HL-60 (cell line): ENCODE measurements at regions not wholly inside any gene's neighbourhood (a gene's known extent, or its start where the extent isn't known, plus 50 kb on each side); places are given as distances from the start of the nearest gene placed in this dataset.

ENCODE experiments used
- GABPA ChIP-seq: IDR thresholded peaks from 2 replicates; pipeline ENCODE4 v1.6.1; 2012; ENCODE audit warnings: low read depth
- POLR2AphosphoS5 ChIP-seq: IDR thresholded peaks from 2 replicates; pipeline ENCODE4 v1.6.1; 2012; ENCODE audit warnings: low read depth
- TF ChIP-seq, protein P1 (sequence below): IDR thresholded peaks from one replicate; pipeline ENCODE4 v1.5.1; 2011; ENCODE audit warnings: low read length, control low read depth, inconsistent platforms; ENCODE audit not compliant: insufficient read depth
- TF ChIP-seq, protein P2 (sequence below): IDR thresholded peaks from 2 replicates; pipeline ENCODE4 v1.6.1; 2012; ENCODE audit warnings: low read depth; ENCODE audit not compliant: insufficient replicate concordance

DNA sequence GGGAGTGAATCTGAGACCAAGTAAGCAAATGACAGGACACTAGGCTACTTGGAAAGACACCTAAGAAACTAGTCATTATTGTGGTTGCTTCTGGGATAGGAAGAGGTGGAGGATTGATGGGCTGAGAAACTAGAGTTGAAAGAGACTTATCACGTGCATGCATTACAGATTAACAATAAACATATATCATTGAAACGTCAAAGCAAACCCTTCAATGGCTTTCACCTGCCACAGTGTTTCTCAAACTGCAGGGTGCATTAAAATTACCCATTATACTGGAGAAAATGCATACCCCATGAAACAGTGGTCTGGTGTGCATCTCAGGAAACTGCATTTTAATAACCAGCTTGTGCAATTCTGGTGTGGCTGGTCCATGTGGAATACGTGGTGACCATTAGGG is 318.8 kb downstream of the SMAD2 start:
- TF ChIP-seq, protein P1, sequence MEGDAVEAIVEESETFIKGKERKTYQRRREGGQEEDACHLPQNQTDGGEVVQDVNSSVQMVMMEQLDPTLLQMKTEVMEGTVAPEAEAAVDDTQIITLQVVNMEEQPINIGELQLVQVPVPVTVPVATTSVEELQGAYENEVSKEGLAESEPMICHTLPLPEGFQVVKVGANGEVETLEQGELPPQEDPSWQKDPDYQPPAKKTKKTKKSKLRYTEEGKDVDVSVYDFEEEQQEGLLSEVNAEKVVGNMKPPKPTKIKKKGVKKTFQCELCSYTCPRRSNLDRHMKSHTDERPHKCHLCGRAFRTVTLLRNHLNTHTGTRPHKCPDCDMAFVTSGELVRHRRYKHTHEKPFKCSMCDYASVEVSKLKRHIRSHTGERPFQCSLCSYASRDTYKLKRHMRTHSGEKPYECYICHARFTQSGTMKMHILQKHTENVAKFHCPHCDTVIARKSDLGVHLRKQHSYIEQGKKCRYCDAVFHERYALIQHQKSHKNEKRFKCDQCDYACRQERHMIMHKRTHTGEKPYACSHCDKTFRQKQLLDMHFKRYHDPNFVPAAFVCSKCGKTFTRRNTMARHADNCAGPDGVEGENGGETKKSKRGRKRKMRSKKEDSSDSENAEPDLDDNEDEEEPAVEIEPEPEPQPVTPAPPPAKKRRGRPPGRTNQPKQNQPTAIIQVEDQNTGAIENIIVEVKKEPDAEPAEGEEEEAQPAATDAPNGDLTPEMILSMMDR = no peak
- TF ChIP-seq, protein P2, sequence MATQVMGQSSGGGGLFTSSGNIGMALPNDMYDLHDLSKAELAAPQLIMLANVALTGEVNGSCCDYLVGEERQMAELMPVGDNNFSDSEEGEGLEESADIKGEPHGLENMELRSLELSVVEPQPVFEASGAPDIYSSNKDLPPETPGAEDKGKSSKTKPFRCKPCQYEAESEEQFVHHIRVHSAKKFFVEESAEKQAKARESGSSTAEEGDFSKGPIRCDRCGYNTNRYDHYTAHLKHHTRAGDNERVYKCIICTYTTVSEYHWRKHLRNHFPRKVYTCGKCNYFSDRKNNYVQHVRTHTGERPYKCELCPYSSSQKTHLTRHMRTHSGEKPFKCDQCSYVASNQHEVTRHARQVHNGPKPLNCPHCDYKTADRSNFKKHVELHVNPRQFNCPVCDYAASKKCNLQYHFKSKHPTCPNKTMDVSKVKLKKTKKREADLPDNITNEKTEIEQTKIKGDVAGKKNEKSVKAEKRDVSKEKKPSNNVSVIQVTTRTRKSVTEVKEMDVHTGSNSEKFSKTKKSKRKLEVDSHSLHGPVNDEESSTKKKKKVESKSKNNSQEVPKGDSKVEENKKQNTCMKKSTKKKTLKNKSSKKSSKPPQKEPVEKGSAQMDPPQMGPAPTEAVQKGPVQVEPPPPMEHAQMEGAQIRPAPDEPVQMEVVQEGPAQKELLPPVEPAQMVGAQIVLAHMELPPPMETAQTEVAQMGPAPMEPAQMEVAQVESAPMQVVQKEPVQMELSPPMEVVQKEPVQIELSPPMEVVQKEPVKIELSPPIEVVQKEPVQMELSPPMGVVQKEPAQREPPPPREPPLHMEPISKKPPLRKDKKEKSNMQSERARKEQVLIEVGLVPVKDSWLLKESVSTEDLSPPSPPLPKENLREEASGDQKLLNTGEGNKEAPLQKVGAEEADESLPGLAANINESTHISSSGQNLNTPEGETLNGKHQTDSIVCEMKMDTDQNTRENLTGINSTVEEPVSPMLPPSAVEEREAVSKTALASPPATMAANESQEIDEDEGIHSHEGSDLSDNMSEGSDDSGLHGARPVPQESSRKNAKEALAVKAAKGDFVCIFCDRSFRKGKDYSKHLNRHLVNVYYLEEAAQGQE = no peak
- no peak for TF ChIP-seq GABPA
- TF ChIP-seq POLR2AphosphoS5 = no peak
